SK-N-SH (cell line): ENCODE measurements at regions not wholly inside any gene's neighbourhood (a gene's known extent, or its start where the extent isn't known, plus 50 kb on each side); places are given as distances from the start of the nearest gene placed in this dataset.

Experiments
- CTCF ChIA-PET: fragments of 300-600, 350-600 bp; formaldehyde crosslinking; extraction: SDS; loops from one replicate; lab custom pipeline; 2021; lab: Yijun Ruan, JAX
- POLR2A ChIA-PET: fragments of 350-600 bp; sonication (Branson Sonifier 250); formaldehyde crosslinking; extraction: SDS; loops from one replicate; lab custom pipeline; 2020; ENCODE audit warnings: antibody characterized with exemption, inconsistent platforms; lab: Yijun Ruan, JAX
- DNase-seq: peaks from one replicate; pipeline ENCODE4 v3.0.0; 2012
- H2AFZ ChIP-seq: fragments of 200-600 bp; sonication (generic); 2 replicates; pipeline ENCODE4 v1.8.1; 2016; ENCODE audit warnings: antibody characterized with exemption, mild to moderate bottlenecking, low read depth
- H3F3A ChIP-seq: fragments of 200-600 bp; sonication (generic); replicated peaks from 2 replicates; pipeline ENCODE3; 2016; ENCODE audit warnings: antibody characterized with exemption, mild to moderate bottlenecking; ENCODE audit not compliant: insufficient read depth
- H3K27ac ChIP-seq, 2 experiments: fragments of 200-500 bp in 1 of 2; fragments of 200-600 bp in 1 of 2; sonication (Bioruptor generic) in 1 of 2; sonication (generic), shearing (Covaris generic) in 1 of 2; 2 replicates each; pipeline versions ENCODE4 v1.5.1 to v1.6.1; 2014 to 2016; ENCODE audit warnings: low read depth in 2 of 2, inconsistent platforms in 1 of 2, low read length in 1 of 2, mild to moderate bottlenecking in 1 of 2, mixed read lengths in 1 of 2
- H3K27me3 ChIP-seq: fragments of 200-600 bp; sonication (generic), shearing (Covaris generic); 2 replicates; pipeline ENCODE4 v1.6.1; 2016; ENCODE audit warnings: mixed run types; ENCODE audit not compliant: insufficient read depth
- H3K36me3 ChIP-seq, 2 experiments: fragments of 200-500 bp in 1 of 2; fragments of 200-600 bp in 1 of 2; sonication (Bioruptor generic) in 1 of 2; sonication (generic) in 1 of 2; replicated peaks in 1 of 2; 2 replicates each; pipeline versions ENCODE3 to v1.5.1; 2014 to 2016; ENCODE audit warnings: low read length in 1 of 2, mild to moderate bottlenecking in 1 of 2; ENCODE audit not compliant: insufficient read depth in 2 of 2, control insufficient read depth in 1 of 2
- H3K4me1 ChIP-seq, 2 experiments: fragments of 200-500 bp in 1 of 2; fragments of 200-600 bp in 1 of 2; sonication (Bioruptor generic) in 1 of 2; sonication (generic), shearing (Covaris generic) in 1 of 2; 2 replicates each; pipeline versions ENCODE4 v1.5.1 to v1.6.1; 2014 to 2016; ENCODE audit warnings: low read depth in 1 of 2, low read length in 1 of 2, mixed run types in 1 of 2; ENCODE audit not compliant: insufficient read depth in 2 of 2, control insufficient read depth in 1 of 2
- H3K4me2 ChIP-seq: fragments of 200-600 bp; sonication (generic), shearing (Covaris generic); 2 replicates; pipeline ENCODE4 v1.6.1; 2017; ENCODE audit warnings: mixed run types
- H3K4me3 ChIP-seq, 2 experiments: fragments of 200-500 bp in 1 of 2; fragments of 200-600 bp in 1 of 2; sonication (Bioruptor generic) in 1 of 2; sonication (generic), shearing (Covaris generic) in 1 of 2; 2 replicates each; pipeline versions ENCODE4 v1.5.1 to v1.8.1; 2014 to 2016; ENCODE audit warnings: low read depth in 2 of 2, inconsistent platforms in 1 of 2, low read length in 1 of 2, mild to moderate bottlenecking in 1 of 2, mixed read lengths in 1 of 2, moderate library complexity in 1 of 2
- H3K79me2 ChIP-seq: fragments of 200-600 bp; sonication (generic); 2 replicates; pipeline ENCODE4 v1.8.1; 2017; ENCODE audit warnings: mild to moderate bottlenecking; ENCODE audit not compliant: insufficient read depth
- H3K9ac ChIP-seq: fragments of 200-600 bp; sonication (generic); 2 replicates; pipeline ENCODE4 v1.6.1; 2017; ENCODE audit warnings: mixed run types
- H3K9me2 ChIP-seq: fragments of 200-600 bp; sonication (generic); 2 replicates; pipeline ENCODE4 v1.6.1; 2017; ENCODE audit warnings: mixed run types
- H3K9me3 ChIP-seq: fragments of 200-600 bp; sonication (generic); 2 replicates; pipeline ENCODE4 v1.6.1; 2017; ENCODE audit warnings: mixed run types, mild to moderate bottlenecking, moderate library complexity
- H4K20me1 ChIP-seq: fragments of 200-600 bp; sonication (generic); 2 replicates; pipeline ENCODE4 v1.6.1; 2017; ENCODE audit warnings: mild to moderate bottlenecking, mixed run types; ENCODE audit not compliant: insufficient read depth
- CHD2 ChIP-seq: fragments of 150-350 bp; IDR thresholded peaks from 2 replicates; pipeline ENCODE4 v1.6.1; 2018; ENCODE audit warnings: low read length; ENCODE audit not compliant: partially characterized antibody
- GATA2 ChIP-seq: sonication (generic); formaldehyde crosslinking; IDR thresholded peaks from 2 replicates; pipeline ENCODE4 v1.5.0; 2020; ENCODE audit warnings: mild to moderate bottlenecking, missing genetic modification reagents
- MXI1 ChIP-seq: IDR thresholded peaks from 2 replicates; pipeline ENCODE4 v1.6.1; 2012; ENCODE audit warnings: mild to moderate bottlenecking, low read depth, low read length, improper control_type of control experiment
- NFIC ChIP-seq: IDR thresholded peaks from 2 replicates; pipeline ENCODE4 v1.4.0; 2012; ENCODE audit warnings: borderline replicate concordance
- USF1 ChIP-seq: IDR thresholded peaks from 2 replicates; pipeline ENCODE4 v1.4.0; 2012; ENCODE audit warnings: low read depth, borderline replicate concordance
- WGBS: methylation state at CpG from one replicate; pipeline ENCODE4 v1.1.6; 2017; ENCODE audit warnings: low lambda C conversion rate; 5-methylcytosine and 5-hydroxymethylcytosine counted together
- TF ChIP-seq, protein P1 (sequence below): IDR thresholded peaks from 2 replicates; pipeline ENCODE4; 2012
- TF ChIP-seq, protein P2 (sequence below): IDR thresholded peaks from 2 replicates; pipeline ENCODE4 v1.6.1; 2012; ENCODE audit warnings: mild to moderate bottlenecking, low read depth, low read length, moderate library complexity

- DNase-seq: no peak
- TF ChIP-seq, protein P1, sequence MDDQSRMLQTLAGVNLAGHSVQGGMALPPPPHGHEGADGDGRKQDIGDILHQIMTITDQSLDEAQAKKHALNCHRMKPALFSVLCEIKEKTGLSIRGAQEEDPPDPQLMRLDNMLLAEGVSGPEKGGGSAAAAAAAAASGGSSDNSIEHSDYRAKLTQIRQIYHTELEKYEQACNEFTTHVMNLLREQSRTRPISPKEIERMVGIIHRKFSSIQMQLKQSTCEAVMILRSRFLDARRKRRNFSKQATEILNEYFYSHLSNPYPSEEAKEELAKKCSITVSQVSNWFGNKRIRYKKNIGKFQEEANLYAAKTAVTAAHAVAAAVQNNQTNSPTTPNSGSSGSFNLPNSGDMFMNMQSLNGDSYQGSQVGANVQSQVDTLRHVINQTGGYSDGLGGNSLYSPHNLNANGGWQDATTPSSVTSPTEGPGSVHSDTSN: no peak
- TF ChIP-seq NFIC (no peak), CHD2 (no peak), GATA2 (CRISPR knock-in tag) (no peak)
- H3K9ac ChIP-seq: no peak overlapping the region
- H3K4me3 ChIP-seq: no peak overlapping the region
- WGBS: 5% methylated on average over 7 of the region's 8 CpGs
- H3K4me2 ChIP-seq: no peak overlapping the region
- H3K9me3 ChIP-seq: no peaks in the 10 kb centered on the region
- CTCF ChIA-PET: no interaction called here
- no peaks in the 10 kb centered on the region for H3K79me2 ChIP-seq
- POLR2A ChIA-PET: no interaction called here
- no peaks in the 10 kb centered on the region for H3K27me3 ChIP-seq
- H4K20me1 ChIP-seq: no peaks in the 10 kb centered on the region
- no peaks in the 10 kb centered on the region; a peak in 1 of 4 replicates for H3K4me1 ChIP-seq
- H2AFZ ChIP-seq: no peak overlapping the region
- H3K36me3 ChIP-seq: no peaks in the 10 kb centered on the region
- H3F3A ChIP-seq: no peaks in the 10 kb centered on the region
- no peak overlapping the region for H3K27ac ChIP-seq
- no peaks in the 10 kb centered on the region for H3K9me2 ChIP-seq
These were observed 148.4 kb downstream of the RTP4 start for GRCh38 chr3:187516446-187517185.

DNA sequence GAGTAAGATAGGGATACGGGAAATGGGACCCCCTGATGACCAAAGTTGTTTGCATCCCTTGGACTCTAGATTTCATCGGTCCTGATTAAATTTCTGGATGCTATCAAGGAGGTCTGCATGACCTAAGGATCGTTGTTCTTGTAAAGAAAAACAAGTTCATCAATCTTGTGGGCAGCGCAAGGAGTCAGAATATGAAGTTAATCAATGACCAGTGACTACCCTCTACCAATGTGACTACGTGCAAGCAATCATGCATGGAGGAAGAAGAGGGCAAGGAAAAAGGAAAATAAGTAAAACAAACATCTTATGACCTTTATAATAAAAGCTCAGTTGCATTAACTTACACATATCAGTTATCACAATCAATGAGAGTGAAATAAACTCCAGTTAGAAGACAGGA lies 139.7 kb downstream of the RTP4 start:
- Histone ChIP-seq H3K36me3 (no peaks in the 10 kb centered on the region), H3K27me3 (no peaks in the 10 kb centered on the region), H3K9me2 (no peaks in the 10 kb centered on the region), H3K9ac (no peak overlapping the region), H4K20me1 (no peaks in the 10 kb centered on the region), H3K79me2 (no peaks in the 10 kb centered on the region), H3F3A (no peaks in the 10 kb centered on the region), H3K27ac (no peak overlapping the region), H3K4me1 (no peaks in the 10 kb centered on the region), H3K4me2 (no peak overlapping the region), H3K9me3 (no peaks in the 10 kb centered on the region)
- no peak for DNase-seq
- POLR2A ChIA-PET: no interaction called here
- TF ChIP-seq, protein P2, sequence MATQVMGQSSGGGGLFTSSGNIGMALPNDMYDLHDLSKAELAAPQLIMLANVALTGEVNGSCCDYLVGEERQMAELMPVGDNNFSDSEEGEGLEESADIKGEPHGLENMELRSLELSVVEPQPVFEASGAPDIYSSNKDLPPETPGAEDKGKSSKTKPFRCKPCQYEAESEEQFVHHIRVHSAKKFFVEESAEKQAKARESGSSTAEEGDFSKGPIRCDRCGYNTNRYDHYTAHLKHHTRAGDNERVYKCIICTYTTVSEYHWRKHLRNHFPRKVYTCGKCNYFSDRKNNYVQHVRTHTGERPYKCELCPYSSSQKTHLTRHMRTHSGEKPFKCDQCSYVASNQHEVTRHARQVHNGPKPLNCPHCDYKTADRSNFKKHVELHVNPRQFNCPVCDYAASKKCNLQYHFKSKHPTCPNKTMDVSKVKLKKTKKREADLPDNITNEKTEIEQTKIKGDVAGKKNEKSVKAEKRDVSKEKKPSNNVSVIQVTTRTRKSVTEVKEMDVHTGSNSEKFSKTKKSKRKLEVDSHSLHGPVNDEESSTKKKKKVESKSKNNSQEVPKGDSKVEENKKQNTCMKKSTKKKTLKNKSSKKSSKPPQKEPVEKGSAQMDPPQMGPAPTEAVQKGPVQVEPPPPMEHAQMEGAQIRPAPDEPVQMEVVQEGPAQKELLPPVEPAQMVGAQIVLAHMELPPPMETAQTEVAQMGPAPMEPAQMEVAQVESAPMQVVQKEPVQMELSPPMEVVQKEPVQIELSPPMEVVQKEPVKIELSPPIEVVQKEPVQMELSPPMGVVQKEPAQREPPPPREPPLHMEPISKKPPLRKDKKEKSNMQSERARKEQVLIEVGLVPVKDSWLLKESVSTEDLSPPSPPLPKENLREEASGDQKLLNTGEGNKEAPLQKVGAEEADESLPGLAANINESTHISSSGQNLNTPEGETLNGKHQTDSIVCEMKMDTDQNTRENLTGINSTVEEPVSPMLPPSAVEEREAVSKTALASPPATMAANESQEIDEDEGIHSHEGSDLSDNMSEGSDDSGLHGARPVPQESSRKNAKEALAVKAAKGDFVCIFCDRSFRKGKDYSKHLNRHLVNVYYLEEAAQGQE: no peak
- TF ChIP-seq USF1 (no peak), MXI1 (no peak)
- TF ChIP-seq, all 33 proteins: peak for 0
- CTCF ChIA-PET: no interaction called here
- Histone ChIP-seq H2AFZ (no peak overlapping the region), H3K4me3 (no peak overlapping the region)
- 8% methylated on average over 5 of the region's 5 CpGs for WGBS
